Body of pancreas (tissue), 4 donors: ENCODE measurements at regions not wholly inside any gene's neighbourhood (a gene's known extent, or its start where the extent isn't known, plus 50 kb on each side); places are given as distances from the start of the nearest gene placed in this dataset.

Experiments used
- CTCF ChIP-seq, 7 experiments: fragments of 450-650 bp in 4 of 7; fragments of 200-600 bp in 3 of 7; sonication (generic) in 3 of 7; IDR thresholded peaks; one replicate each; pipeline ENCODE4 v1.5.1; 2016 to 2019; ENCODE audit warnings: antibody characterized with exemption in 7 of 7
- POLR2A ChIP-seq, 3 donors: fragments of 450-650 bp; IDR thresholded peaks; one replicate each; pipeline ENCODE4 v1.6.1; 2016; ENCODE audit warnings: antibody characterized with exemption in 3 of 3, mild to moderate bottlenecking in 2 of 3

- TF ChIP-seq CTCF (IDR thresholded peaks at IDR 0.05) (no peak), POLR2A (IDR thresholded peaks at IDR 0.05) (no peak)
Measured at GRCh38 chr11:129266536-129266935, 74.4 kb upstream of the ARHGAP32 start.
